ENCODE measurements at regions not wholly inside any gene's neighbourhood (a gene's known extent, or its start where the extent isn't known, plus 50 kb on each side); places are given as distances from the start of the nearest gene placed in this dataset.

DNA sequence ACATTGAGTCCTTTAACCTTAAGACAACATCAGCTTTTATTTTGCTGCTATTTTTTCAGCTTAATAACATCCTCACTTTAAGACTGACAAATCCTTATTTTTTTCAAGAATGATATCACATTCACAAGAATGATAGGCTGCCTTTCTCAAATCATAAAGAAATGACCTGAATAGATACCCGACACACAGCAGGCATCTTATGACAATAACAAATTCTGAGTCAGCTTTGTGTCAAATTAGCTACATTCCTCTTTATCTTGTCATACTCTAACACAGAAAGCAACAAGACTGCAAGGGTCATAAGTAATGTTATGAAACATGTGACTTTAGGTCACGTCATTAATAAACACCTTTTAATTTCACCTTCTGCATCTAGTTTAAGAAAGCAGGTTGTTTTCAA is 2387.6 kb downstream of the PCDH7 start:
- TF ChIP-seq, protein P1, sequence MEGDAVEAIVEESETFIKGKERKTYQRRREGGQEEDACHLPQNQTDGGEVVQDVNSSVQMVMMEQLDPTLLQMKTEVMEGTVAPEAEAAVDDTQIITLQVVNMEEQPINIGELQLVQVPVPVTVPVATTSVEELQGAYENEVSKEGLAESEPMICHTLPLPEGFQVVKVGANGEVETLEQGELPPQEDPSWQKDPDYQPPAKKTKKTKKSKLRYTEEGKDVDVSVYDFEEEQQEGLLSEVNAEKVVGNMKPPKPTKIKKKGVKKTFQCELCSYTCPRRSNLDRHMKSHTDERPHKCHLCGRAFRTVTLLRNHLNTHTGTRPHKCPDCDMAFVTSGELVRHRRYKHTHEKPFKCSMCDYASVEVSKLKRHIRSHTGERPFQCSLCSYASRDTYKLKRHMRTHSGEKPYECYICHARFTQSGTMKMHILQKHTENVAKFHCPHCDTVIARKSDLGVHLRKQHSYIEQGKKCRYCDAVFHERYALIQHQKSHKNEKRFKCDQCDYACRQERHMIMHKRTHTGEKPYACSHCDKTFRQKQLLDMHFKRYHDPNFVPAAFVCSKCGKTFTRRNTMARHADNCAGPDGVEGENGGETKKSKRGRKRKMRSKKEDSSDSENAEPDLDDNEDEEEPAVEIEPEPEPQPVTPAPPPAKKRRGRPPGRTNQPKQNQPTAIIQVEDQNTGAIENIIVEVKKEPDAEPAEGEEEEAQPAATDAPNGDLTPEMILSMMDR (conservative IDR thresholded peaks at IDR 0.05; ENCODE audit: low read length): no peak
- TF ChIP-seq EZH2phosphoT487 (IDR thresholded peaks at IDR 0.05; ENCODE audit: borderline replicate concordance): no peak

Data from Loucy (cell line).